ENCODE measurements at regions not wholly inside any gene's neighbourhood (a gene's known extent, or its start where the extent isn't known, plus 50 kb on each side); places are given as distances from the start of the nearest gene placed in this dataset.
"Not testable (repeated sequence)": the region's sequence is repeated elsewhere in the genome, so short reads cannot be mapped to it uniquely, and the experiment has no call there.

DNA sequence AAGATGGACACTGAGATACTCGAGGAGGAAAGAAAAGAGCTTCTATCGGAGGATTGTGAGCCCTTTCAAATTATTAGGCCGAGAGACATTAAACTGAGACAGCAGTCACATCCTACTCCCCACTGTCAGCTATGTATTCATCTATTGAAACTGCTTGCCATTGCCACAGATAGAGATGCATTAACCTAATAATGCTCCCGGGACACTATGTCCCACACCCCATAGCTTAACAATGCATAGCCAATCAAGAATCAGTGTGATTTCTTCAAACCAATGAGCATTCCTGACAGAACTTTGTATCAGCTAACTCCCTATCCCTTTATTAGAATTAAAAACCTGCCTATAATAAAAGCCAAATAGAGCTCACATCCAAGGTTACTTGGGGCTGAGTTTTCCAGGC, 118.1 kb upstream of the NEIL3 start:
- DNase-seq = no peak

DNA sequence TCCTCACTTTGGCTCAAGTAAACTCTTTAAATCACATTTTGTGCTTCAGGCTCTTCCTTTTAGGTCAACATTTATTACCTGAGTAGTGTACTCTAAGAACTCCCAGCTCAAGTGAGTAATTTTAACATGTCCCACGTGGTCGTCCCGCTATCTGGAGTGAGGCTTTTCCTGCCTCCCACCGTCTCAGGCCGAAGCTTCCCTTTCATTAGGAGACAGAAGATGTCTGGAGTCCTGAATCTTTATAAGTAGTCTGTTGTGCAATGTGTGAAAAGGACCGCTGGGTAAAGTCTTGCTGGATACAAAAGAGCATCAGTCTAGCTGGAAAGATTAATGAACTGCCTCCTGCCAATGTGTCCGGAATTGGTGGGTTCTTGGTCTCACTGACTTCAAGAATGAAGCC, 117.7 kb upstream of the NEIL3 start:
- DNase-seq = no peak

GRCh38 chr4:177193024-177193715, 116.5 kb upstream of the NEIL3 start:
- not testable (repeated sequence) for DNase-seq

GRCh38 chr4:177194906-177195305, 114.8 kb upstream of the NEIL3 start:
- DNase-seq = no peak

DNA sequence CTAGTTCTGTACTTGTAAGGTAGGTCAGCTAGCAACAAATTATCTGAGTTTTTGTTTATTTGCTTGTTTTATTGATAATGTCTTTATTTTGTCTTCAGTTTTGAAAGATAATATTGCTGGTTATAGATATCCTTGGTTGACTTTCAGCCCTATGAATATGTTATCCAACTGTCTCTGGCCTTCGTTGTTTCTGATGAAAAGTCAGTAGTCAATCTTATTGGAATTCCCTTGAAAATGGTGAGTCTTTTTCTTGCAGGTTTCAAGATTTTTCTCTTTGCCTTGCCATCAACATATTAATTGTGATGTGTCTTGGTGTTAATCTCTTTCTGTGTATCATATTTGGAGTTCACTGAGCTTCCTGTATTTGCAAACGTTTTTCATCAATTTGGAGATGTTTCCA, 113.1 kb upstream of the NEIL3 start:
- no peak for DNase-seq

GRCh38 chr4:177201614-177202013, 108.1 kb upstream of the NEIL3 start:
- no peak for DNase-seq

DNA sequence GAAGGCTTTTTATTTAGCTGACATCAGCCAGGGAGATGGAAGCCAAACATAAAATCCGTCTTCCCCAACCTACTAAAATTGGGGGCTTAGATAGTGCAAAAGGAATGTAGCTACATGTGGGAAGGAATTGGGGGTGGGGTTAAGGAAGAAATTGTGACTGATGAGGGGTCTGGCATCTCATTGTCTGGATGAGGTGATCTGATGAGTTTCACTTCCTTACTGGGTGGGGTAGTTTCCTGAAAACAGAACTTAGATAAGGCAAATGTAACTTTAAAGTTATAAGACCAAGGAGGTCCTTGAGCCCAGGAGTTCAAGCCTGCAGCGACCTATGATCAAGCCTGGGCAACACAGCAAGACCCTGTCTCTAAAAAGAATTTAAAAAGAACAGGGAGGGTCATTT, 105.5 kb upstream of the NEIL3 start:
- DNase-seq = no peak

GRCh38 chr4:177214935-177215334, 94.7 kb upstream of the NEIL3 start:
- DNase-seq = no peak

GRCh38 chr4:177220376-177220775, 89.3 kb upstream of the NEIL3 start:
- DNase-seq = no peak

DNA sequence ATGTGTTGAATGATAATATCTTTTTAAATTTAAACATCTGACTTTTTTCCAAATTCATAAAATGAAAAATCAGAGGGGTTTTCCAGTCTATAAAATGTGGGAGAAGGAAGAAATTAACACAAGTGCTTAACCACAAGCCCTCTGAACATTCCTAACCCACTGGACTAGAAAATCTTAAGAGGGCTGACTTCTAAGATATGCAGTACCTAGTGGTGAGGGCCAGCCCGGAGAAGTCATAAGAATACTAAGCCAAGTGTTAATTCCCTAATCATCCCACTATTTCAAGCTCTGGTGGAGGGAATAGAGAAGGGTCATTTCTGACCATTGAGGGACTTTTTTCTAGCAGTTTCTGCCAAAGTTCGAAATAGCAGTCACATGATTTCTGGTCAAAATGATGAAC, 86.9 kb upstream of the NEIL3 start:
- DNase-seq = no peak

GRCh38 chr4:177225605-177226004, 84.1 kb upstream of the NEIL3 start:
- DNase-seq = no peak

GRCh38 chr4:177227636-177228035, 82.0 kb upstream of the NEIL3 start:
- no peak for DNase-seq

- DNase-seq = no peak
These were observed 81.1 kb upstream of the NEIL3 start for GRCh38 chr4:177228599-177228998.

GRCh38 chr4:177229331-177229730, 80.3 kb upstream of the NEIL3 start:
- no peak for DNase-seq

- no peak for DNase-seq
These were observed 77.2 kb upstream of the NEIL3 start for GRCh38 chr4:177232473-177232872.

- no peak for DNase-seq
These were observed 74.6 kb upstream of the NEIL3 start for GRCh38 chr4:177235026-177235425.

DNA sequence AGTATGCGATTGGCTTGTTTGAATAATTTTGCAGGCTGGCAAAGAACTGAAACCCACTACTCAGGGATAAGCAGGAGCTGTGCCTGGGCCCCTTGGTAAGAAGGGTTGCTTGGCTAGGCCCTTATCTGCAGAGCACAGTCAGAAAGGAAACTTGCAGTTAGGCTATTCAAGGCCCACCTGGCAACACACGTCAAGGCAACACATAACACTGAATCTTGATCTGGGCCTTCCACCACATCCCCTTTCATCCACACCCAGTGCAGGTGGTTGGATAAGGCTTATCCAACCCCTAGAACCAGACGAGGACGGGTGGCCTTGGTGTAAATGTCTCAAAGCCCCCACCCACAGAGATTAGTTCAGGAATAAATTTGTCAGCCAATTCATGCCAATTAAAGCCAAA, 72.8 kb upstream of the NEIL3 start:
- DNase-seq = no peak

GRCh38 chr4:177237291-177237690, 72.4 kb upstream of the NEIL3 start:
- no peak for DNase-seq

- no peak for DNase-seq
These were observed 70.2 kb upstream of the NEIL3 start for GRCh38 chr4:177239477-177239876.

- no peak for DNase-seq
These were observed 69.8 kb upstream of the NEIL3 start for GRCh38 chr4:177239878-177240277.

DNA sequence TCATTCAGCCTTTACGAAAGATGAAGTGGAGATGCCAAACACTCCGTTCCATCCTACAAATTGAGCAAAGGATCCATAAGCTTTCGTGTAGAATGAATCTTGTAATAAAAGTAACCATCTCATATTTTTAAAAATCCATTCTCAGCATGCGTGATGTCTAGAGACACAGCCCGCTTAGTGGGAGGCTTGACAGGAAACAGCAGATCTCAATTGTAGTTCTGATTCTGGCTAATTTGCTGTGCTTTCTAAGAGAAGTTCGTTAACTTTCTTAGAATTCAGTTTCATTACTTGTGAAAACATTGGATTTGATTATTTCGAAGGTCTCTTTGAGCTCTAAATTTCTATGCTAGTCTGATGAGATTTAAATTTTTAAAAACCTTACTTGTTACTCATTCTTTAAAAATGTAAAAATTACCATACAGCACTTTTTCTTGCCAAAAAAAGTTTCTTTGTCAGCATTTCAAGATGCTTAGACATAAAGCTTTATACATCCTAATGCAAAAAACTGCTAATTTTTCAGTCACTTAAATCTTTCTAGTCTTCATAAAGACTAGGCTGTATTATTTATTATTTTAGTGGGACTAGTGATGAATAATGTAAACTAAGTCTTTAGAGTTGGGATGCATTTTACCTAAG, 66.9 kb upstream of the NEIL3 start:
- DNase-seq = no peak

DNA sequence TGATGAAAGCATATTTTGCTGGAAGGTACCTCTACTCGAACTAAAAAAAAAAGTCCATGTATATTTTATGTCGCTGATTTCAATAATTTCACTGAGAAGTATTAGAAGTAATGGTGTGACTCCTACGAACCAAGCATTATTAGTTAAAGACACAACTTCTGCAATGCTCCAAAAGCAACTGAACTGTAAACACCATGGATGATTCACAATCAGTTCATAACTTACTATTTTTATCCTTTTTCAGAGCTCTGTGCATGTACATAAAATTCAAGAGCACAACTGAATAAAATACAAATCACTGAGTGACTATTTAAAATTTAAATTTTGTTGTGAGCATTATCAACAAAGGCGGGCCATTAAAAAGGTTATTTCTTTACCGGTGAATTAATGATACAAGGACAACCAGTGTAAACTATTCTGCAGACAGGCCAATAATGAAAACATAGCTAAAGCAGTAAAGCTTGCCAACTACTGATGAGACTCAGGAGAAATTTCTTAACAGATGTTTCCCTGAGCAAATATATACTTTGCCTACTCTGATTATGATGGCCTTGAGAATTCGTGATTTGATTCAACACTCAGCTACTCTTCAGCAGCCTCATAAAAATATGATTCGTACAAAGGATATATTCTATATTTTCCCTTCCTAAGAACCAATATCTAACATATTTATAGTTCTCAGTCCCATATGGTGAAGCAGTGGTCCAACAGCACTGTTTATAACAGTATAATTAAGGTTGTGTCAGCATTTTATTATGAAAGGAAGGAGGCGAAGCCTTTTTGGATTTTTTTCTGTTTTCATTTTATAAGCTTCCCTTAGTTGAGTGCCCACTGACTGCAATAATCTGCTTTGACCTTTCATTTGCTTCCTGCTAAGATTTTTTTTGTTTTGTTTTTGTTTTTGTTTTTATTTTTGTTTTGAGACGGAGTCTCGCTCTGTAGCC, 62.8 kb upstream of the NEIL3 start:
- DNase-seq = no peak

GRCh38 chr4:177250056-177250696, 59.5 kb upstream of the NEIL3 start:
- peak; percentile 74 for DNase-seq

All from femur (tissue), 1 donor.